B cell (primary cell): ENCODE measurements at regions not wholly inside any gene's neighbourhood (a gene's known extent, or its start where the extent isn't known, plus 50 kb on each side); places are given as distances from the start of the nearest gene placed in this dataset.

Experiments
- ATAC-seq: fragments of 200-7000 bp; cut with Tn5 transposase; one replicate; pipeline ENCODE4 v1.10.0; 2021; ENCODE audit warnings: low read depth, mild to moderate bottlenecking, moderate number of reproducible peaks, moderate library complexity
- CTCF ChIA-PET: fragments of 350-600 bp; sonication (Branson Sonifier 250); formaldehyde crosslinking; loops from one replicate; lab custom pipeline; 2021; ENCODE audit warnings: antibody characterized with exemption, inconsistent platforms; lab: Charles Lee
- POLR2A ChIA-PET: fragments of 350-600 bp; sonication (Branson Sonifier 250); formaldehyde crosslinking; loops from one replicate; lab custom pipeline; 2021; ENCODE audit warnings: antibody characterized with exemption; lab: Charles Lee
- DNase-seq: peaks from one replicate; pipeline ENCODE4 v3.0.0; 2013
- H2AFZ ChIP-seq: 2 replicates; pipeline ENCODE4 v1.6.1; 2012; ENCODE audit warnings: mild to moderate bottlenecking, low read depth, low read length; ENCODE audit not compliant: insufficient read depth, poor library complexity, severe bottlenecking
- H3K27ac ChIP-seq, 2 donors: 1 replicate in 1 of 2; 2 replicates in 1 of 2; pipeline ENCODE4 v1.5.1; 2012 to 2013; ENCODE audit warnings: low read length in 2 of 2, mild to moderate bottlenecking in 2 of 2, moderate library complexity in 1 of 2
- H3K27me3 ChIP-seq, 4 experiments: fragments of 200-600 bp in 1 of 4; sonication (generic) in 1 of 4; replicated peaks in 1 of 4; 1 replicate in 2 of 4; 2 replicates in 2 of 4; pipeline versions ENCODE4 v1.6.1 to v1.7.0; 2013 to 2016; ENCODE audit warnings: low read length in 3 of 4, mild to moderate bottlenecking in 2 of 4, mixed read lengths in 1 of 4, moderate library complexity in 1 of 4; ENCODE audit not compliant: insufficient read depth in 4 of 4, control insufficient read depth in 3 of 4; ENCODE audit errors: control extremely low read depth in 1 of 4
- H3K36me3 ChIP-seq, 2 experiments: replicated peaks in 1 of 2; 1 replicate in 1 of 2; 2 replicates in 1 of 2; pipeline versions ENCODE4 v1.6.1 to v1.7.1; 2013; ENCODE audit warnings: low read length in 1 of 2; ENCODE audit not compliant: insufficient read depth in 2 of 2, control insufficient read depth in 1 of 2; ENCODE audit errors: control extremely low read depth in 1 of 2, extremely low read depth in 1 of 2
- H3K4me1 ChIP-seq, 2 donors: fragments of 200-600 bp in 1 of 2; sonication (generic) in 1 of 2; 1 replicate in 1 of 2; 2 replicates in 1 of 2; pipeline versions ENCODE4 v1.5.1 to v1.6.1; 2013 to 2017; ENCODE audit warnings: low read length in 2 of 2; ENCODE audit not compliant: control insufficient read depth in 2 of 2, insufficient read depth in 2 of 2
- H3K4me2 ChIP-seq: replicated peaks from 2 replicates; pipeline ENCODE3; 2012; ENCODE audit warnings: mild to moderate bottlenecking, low read depth, low read length; ENCODE audit not compliant: poor library complexity, severe bottlenecking
- H3K4me3 ChIP-seq, 5 experiments: fragments of 200-600 bp in 1 of 5; sonication (generic) in 1 of 5; 1 replicate in 3 of 5; 2 replicates in 2 of 5; pipeline versions ENCODE4 v1.5.1 to v1.7.0; 2011 to 2016; ENCODE audit warnings: low read length in 4 of 5, mild to moderate bottlenecking in 4 of 5, low read depth in 2 of 5, control low read depth in 1 of 5, moderate library complexity in 1 of 5; ENCODE audit not compliant: insufficient read depth in 1 of 5; ENCODE audit errors: control extremely low read depth in 1 of 5, extremely low read depth in 1 of 5
- H3K79me2 ChIP-seq: fragments of 200-600 bp; sonication (generic); one replicate; pipeline ENCODE4 v1.6.0; 2016; ENCODE audit warnings: low read length; ENCODE audit not compliant: control insufficient read depth, insufficient read depth
- H3K9ac ChIP-seq: fragments of 200-600 bp; sonication (generic); 2 replicates; pipeline ENCODE4 v1.6.1; 2017; ENCODE audit warnings: mild to moderate bottlenecking, low read length, moderate library complexity
- H3K9me3 ChIP-seq, 3 donors: one replicate each; pipeline versions ENCODE4 v1.6.1 to v1.7.1; 2013; ENCODE audit warnings: low read length in 2 of 3; ENCODE audit not compliant: control insufficient read depth in 2 of 3, insufficient read depth in 1 of 3; ENCODE audit errors: control extremely low read depth in 1 of 3
- H4K20me1 ChIP-seq: 2 replicates; pipeline ENCODE4 v1.6.0; 2012; ENCODE audit warnings: mild to moderate bottlenecking, low read length; ENCODE audit not compliant: insufficient read depth, control insufficient read depth, poor library complexity, severe bottlenecking
- H3K27ac Mint-ChIP-seq: one replicate; pipeline ENCODE4 v1.8.0; 2021; ENCODE audit warnings: mixed read lengths
- H3K27me3 Mint-ChIP-seq: one replicate; pipeline ENCODE4 v1.8.0; 2021; ENCODE audit warnings: mixed read lengths
- H3K4me1 Mint-ChIP-seq: one replicate; pipeline ENCODE4 v1.8.0; 2021; ENCODE audit warnings: mixed read lengths
- H3K4me3 Mint-ChIP-seq: one replicate; pipeline ENCODE4 v1.8.0; 2021; ENCODE audit warnings: mixed read lengths
- H3K9me3 Mint-ChIP-seq: one replicate; pipeline ENCODE4 v1.8.0; 2022; ENCODE audit warnings: mixed read lengths; ENCODE audit not compliant: insufficient read depth
- EZH2 ChIP-seq: IDR thresholded peaks from 2 replicates; pipeline ENCODE4 v1.6.1; 2012; ENCODE audit warnings: borderline replicate concordance, low read depth, mild to moderate bottlenecking, moderate library complexity, low read length; ENCODE audit not compliant: insufficient read depth, poor library complexity, severe bottlenecking
- WGBS: methylation state at CpG from one replicate; pipeline ENCODE4 v1.1.5; 2013; ENCODE audit warnings: missing lambda C conversion rate; ENCODE audit not compliant: insufficient coverage; 5-methylcytosine and 5-hydroxymethylcytosine counted together
- intact Hi-C: fragments of 100-400 bp; cut with micrococcal nuclease; formaldehyde crosslinking; loops from one replicate; pipeline ENCODE4 v1.10.0; 2022
- TF ChIP-seq, protein P1 (sequence below): fragments of 200-600 bp; IDR thresholded peaks from one replicate; pipeline ENCODE4 v1.8.0; 2022; ENCODE audit warnings: antibody characterized with exemption, mild to moderate bottlenecking

DNA sequence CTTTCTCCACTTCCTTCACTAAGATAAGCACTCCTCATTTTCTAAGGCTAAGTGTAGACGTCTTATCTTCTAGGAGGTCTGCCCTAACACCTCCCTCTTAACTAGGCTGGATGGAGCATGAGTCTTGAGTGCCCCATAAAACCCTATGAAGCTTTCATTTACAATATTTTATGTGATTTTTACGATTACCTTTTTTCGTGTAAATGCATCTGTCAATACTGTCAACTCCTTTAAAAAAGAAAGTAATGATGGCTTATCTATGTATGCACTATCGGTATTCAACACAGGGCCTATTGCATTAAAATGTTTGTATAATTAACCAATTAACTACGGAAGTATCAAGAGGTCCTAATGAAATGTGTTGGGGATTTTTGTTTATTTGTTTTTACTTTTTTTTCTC, 156.0 kb upstream of the FAM83B start:
- Histone ChIP-seq H3K4me1 (no peaks in the 10 kb centered on the region), H3K27me3 (no peaks in the 10 kb centered on the region), H2AFZ (no peak overlapping the region), H3K9me3 (no peaks in the 10 kb centered on the region), H3K36me3 (no peaks in the 10 kb centered on the region), H3K79me2 (no peaks in the 10 kb centered on the region), H4K20me1 (no peaks in the 10 kb centered on the region), H3K4me3 (no peak overlapping the region), H3K9ac (no peak overlapping the region), H3K27ac (no peak overlapping the region), H3K4me2 (no peak overlapping the region)
- intact Hi-C loops: no loop called here
- WGBS: no CpG with 5 or more reads among the region's 5 CpGs
- ChIA-PET CTCF (no interaction called here), POLR2A (no interaction called here)
- Mint-ChIP-seq H3K9me3 (no peaks in the 10 kb centered on the region), H3K27me3 (no peaks in the 10 kb centered on the region), H3K27ac (no peak overlapping the region), H3K4me3 (no peak overlapping the region), H3K4me1 (no peaks in the 10 kb centered on the region)
- DNase-seq (no peak), ATAC-seq (no peak)
- TF ChIP-seq, protein P1, sequence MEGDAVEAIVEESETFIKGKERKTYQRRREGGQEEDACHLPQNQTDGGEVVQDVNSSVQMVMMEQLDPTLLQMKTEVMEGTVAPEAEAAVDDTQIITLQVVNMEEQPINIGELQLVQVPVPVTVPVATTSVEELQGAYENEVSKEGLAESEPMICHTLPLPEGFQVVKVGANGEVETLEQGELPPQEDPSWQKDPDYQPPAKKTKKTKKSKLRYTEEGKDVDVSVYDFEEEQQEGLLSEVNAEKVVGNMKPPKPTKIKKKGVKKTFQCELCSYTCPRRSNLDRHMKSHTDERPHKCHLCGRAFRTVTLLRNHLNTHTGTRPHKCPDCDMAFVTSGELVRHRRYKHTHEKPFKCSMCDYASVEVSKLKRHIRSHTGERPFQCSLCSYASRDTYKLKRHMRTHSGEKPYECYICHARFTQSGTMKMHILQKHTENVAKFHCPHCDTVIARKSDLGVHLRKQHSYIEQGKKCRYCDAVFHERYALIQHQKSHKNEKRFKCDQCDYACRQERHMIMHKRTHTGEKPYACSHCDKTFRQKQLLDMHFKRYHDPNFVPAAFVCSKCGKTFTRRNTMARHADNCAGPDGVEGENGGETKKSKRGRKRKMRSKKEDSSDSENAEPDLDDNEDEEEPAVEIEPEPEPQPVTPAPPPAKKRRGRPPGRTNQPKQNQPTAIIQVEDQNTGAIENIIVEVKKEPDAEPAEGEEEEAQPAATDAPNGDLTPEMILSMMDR: no peak
- TF ChIP-seq EZH2: no peak

DNA sequence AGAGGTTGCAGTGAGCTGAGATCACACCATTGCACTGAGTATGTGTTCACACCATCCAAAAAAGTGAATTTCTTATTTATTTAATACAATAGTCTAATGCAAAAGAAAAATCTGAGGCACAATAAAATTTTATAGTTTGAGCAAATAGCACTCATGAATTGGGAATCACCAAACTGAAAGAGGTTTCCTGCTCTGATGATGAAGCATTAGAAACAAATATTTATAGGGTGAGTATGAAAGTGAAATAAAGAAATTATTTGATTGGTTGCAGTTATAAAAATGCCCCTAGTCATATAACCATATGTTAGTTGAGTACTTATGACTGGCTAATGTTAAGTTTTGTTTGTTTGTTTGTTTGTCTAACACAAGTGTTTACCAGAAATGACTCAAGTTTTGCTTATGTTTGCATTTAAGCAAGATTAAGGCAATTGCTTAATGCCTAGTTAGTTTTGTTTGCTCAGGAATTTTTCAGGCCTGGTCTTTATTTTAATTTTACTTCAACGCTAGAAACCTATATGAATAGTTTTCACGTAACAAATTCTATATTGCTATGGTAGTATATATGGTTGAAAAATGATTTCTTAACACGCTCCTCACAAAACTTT, 151.5 kb upstream of the FAM83B start:
- Histone ChIP-seq H3K36me3 (no peaks in the 10 kb centered on the region), H3K9ac (no peak overlapping the region), H2AFZ (no peak overlapping the region), H3K27ac (no peak overlapping the region), H3K27me3 (no peaks in the 10 kb centered on the region), H3K4me2 (no peak overlapping the region), H3K9me3 (no peaks in the 10 kb centered on the region), H3K79me2 (no peaks in the 10 kb centered on the region), H3K4me1 (no peaks in the 10 kb centered on the region), H4K20me1 (no peaks in the 10 kb centered on the region), H3K4me3 (no peak overlapping the region)
- no peak for TF ChIP-seq EZH2
- TF ChIP-seq, protein P1: no peak
- no peak for ATAC-seq
- ChIA-PET CTCF (interaction anchor here (0.8 kb wide), 1 partner anchor 24 kb away, joined by 3 read pairs; no protein-coding TSS in a partner anchor), POLR2A (no interaction called here)
- H3K4me1 Mint-ChIP-seq: no peaks in the 10 kb centered on the region
- no CpG with 5 or more reads among the region's 3 CpGs for WGBS
- H3K27ac Mint-ChIP-seq: no peak overlapping the region
- H3K4me3 Mint-ChIP-seq: no peak overlapping the region
- H3K27me3 Mint-ChIP-seq: no peaks in the 10 kb centered on the region
- H3K9me3 Mint-ChIP-seq: no peaks in the 10 kb centered on the region
- no peak for DNase-seq
- intact Hi-C loops: no loop called here
